GM19452 (cell line): ENCODE measurements at regions not wholly inside any gene's neighbourhood (a gene's known extent, or its start where the extent isn't known, plus 50 kb on each side); places are given as distances from the start of the nearest gene placed in this dataset.

Experiments used
- ATAC-seq: cut with Tn5 transposase; IDR thresholded peaks from one replicate; pipeline ENCODE4 v1.9.1; 2021; ENCODE audit not compliant: unreplicated experiment

GRCh38 chr10:34872820-34873219, 57.7 kb upstream of the PARD3 start:
- ATAC-seq, result no peak

- ATAC-seq, result no peak
Measured at GRCh38 chr10:34869135-34869836, 54.2 kb upstream of the PARD3 start.

GRCh38 chr10:34868589-34868988, 53.5 kb upstream of the PARD3 start:
- ATAC-seq, result no peak

- no peak for ATAC-seq
Measured at GRCh38 chr10:34866848-34867247, 51.8 kb upstream of the PARD3 start.
